ENCODE measurements at regions not wholly inside any gene's neighbourhood (a gene's known extent, or its start where the extent isn't known, plus 50 kb on each side); places are given as distances from the start of the nearest gene placed in this dataset.
A peak's percentile ranks its signal among the peaks of the same experiment; 100 is the strongest.

DNA sequence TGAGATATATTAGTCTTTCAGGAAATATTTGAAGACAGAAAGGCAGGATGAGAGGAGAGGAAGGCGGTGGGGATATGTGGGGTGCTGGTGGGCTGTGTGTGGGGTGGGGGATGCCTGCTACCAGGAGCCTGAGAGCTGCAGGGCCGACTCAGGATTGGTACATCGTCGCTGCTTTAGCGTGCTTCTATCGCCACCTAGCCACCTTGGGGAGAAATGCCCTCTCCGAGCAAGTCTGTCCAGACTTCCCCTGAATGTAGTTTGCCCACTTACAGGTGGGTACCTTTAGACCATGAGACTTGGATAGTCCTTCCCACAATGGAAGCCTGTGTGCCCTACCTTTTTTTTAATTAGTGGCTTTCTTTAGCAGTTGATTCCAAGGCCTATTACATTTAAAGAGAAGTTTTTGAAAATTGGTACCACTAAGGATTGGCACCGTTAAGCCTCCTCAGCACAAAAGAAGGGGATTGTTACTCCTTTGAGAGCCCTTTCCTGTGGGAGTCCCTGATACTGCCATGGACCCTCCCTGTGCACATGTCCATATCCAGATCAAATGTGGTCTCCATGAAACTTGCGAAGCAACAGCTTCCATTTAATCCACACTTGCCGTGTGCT is 114.1 kb upstream of the NDUFV2 start:
- TF ChIP-seq, protein P1, sequence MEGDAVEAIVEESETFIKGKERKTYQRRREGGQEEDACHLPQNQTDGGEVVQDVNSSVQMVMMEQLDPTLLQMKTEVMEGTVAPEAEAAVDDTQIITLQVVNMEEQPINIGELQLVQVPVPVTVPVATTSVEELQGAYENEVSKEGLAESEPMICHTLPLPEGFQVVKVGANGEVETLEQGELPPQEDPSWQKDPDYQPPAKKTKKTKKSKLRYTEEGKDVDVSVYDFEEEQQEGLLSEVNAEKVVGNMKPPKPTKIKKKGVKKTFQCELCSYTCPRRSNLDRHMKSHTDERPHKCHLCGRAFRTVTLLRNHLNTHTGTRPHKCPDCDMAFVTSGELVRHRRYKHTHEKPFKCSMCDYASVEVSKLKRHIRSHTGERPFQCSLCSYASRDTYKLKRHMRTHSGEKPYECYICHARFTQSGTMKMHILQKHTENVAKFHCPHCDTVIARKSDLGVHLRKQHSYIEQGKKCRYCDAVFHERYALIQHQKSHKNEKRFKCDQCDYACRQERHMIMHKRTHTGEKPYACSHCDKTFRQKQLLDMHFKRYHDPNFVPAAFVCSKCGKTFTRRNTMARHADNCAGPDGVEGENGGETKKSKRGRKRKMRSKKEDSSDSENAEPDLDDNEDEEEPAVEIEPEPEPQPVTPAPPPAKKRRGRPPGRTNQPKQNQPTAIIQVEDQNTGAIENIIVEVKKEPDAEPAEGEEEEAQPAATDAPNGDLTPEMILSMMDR (IDR thresholded peaks at IDR 0.05; ENCODE audit: insufficient read depth, low read depth, low read length), result peak; percentile 82
- TF ChIP-seq EZH2 (IDR thresholded peaks at IDR 0.05; ENCODE audit: insufficient read depth, low read length), result no peak
